Activated naive CD4-positive, alpha-beta T cell treated with anti-CD3 and anti-CD28 coated beads, Interleukin-2, amount 50 U/mL, for 72 hours (primary cell): ENCODE measurements at regions not wholly inside any gene's neighbourhood (a gene's known extent, or its start where the extent isn't known, plus 50 kb on each side); places are given as distances from the start of the nearest gene placed in this dataset.

ENCODE experiments used
- ATAC-seq, 2 donors: fragments of 150-1000 bp; cut with Tn5 transposase; 2 replicates each; pipeline ENCODE4 v1.10.0; 2021; ENCODE audit warnings: mild to moderate bottlenecking in 2 of 2, moderate library complexity in 2 of 2
- DNase-seq, 2 donors: peaks; one replicate each; pipeline ENCODE4 v3.0.0; 2021 to 2022; ENCODE audit warnings: low spot score in 2 of 2
- H3K27ac Mint-ChIP-seq, 2 donors: one replicate each; pipeline ENCODE4 v1.8.0; 2022; ENCODE audit warnings: mild to moderate bottlenecking in 2 of 2, mixed read lengths in 2 of 2
- H3K36me3 Mint-ChIP-seq, 2 donors: one replicate each; pipeline ENCODE4 v1.8.0; 2022; ENCODE audit warnings: mixed read lengths in 2 of 2
- H3K9me3 Mint-ChIP-seq, 2 donors: one replicate each; pipeline ENCODE4 v1.8.0; 2022; ENCODE audit warnings: mixed read lengths in 2 of 2

GRCh38 chr4:183763990-183764754 is 105.1 kb downstream of the TRAPPC11 start:
- Mint-ChIP-seq H3K27ac (no peak overlapping the region), H3K36me3 (no peaks in the 10 kb centered on the region), H3K9me3 (no peaks in the 10 kb centered on the region)
- ATAC-seq (no peak), DNase-seq (no peak)

DNA sequence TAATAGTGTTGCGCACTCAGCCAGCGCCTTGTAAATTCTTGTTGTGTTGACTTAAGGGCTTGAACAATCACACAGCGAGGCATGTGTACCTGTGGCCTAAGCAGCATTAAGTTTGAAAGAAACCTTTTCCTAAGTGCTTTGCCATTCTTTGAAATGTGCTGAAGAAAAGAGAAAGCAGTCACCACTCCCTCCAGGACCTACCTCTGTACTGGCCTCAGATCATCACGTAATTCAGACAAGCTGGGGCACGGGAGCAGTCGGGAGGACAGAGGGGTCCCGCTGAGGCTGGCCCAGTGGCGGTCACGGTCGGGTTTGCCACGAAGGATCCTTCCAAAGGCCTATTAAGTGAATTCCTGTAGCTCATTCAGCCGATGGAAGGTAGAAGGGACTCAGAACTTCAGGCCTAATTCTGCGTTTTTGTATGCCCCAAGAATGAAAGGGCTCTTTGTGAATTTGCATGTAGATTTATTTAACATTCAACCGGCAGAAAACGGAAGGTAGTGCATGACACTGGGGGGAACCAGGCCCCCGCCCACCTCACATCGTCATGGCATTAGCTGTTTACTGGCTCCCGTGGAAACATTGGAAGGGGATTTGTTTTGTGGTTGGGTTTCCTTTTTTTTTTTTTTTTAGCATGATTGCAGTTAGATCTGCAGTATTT is 106.3 kb downstream of the TRAPPC11 start:
- no peak for DNase-seq
- H3K36me3 Mint-ChIP-seq = no peaks in the 10 kb centered on the region
- H3K9me3 Mint-ChIP-seq = no peaks in the 10 kb centered on the region
- H3K27ac Mint-ChIP-seq = no peak overlapping the region
- ATAC-seq = no peak

- no peak for DNase-seq
- Mint-ChIP-seq H3K27ac (no peak overlapping the region), H3K9me3 (no peaks in the 10 kb centered on the region), H3K36me3 (no peaks in the 10 kb centered on the region)
- ATAC-seq = no peak
These were observed 107.0 kb downstream of the TRAPPC11 start for GRCh38 chr4:183766140-183766539.

DNA sequence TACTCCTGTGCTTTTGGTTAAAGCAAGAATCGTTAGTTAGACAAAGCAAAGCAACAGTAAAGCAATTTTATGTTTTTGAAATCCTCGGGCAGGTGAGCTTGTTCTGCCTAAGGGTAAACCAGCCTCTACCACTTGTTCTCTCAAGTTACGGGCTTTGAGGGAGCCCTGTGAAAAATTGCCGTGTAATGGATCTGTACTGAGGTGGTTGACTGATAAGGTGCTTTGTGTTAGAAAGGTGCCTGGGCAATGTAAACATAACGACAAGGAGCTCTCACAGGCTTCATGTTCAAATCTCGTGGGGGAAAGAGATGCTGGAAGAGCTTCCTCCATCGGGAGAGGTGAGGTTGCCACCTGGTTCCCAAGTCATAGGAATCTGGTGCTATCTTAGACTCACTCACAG is 111.8 kb downstream of the TRAPPC11 start:
- DNase-seq (no peak), ATAC-seq (no peak)
- H3K27ac Mint-ChIP-seq = no peak overlapping the region
- no peaks in the 10 kb centered on the region for H3K36me3 Mint-ChIP-seq
- peaks cover 0 to 4% of the 10 kb centered on the region in 2 donors for H3K9me3 Mint-ChIP-seq

- no peak overlapping the region for H3K27ac Mint-ChIP-seq
- ATAC-seq (no peak), DNase-seq (no peak)
- H3K36me3 Mint-ChIP-seq = no peaks in the 10 kb centered on the region
- H3K9me3 Mint-ChIP-seq = peaks cover 0 to 4% of the 10 kb centered on the region in 2 donors
These were observed 113.3 kb downstream of the TRAPPC11 start for GRCh38 chr4:183772361-183772760.

DNA sequence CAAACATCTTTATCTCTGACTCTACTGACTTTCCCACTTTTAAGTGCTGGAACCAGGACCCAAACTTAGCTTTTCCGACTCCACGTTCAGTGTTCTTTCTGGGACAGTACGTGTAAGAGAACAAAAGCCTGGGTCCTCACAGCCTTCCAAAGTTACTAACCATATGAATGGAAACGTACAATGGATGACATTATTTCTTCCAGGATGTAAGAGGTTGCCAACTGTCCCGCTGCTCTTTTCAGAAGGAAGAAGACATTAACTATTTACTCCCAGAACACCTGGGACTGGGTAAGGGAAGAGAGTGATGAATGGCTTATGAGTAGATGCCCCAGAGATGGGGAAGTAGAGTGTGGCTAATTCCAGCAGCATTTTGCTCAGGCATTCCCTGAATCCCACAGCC is 114.7 kb downstream of the TRAPPC11 start:
- H3K9me3 Mint-ChIP-seq = peaks cover 0 to 4% of the 10 kb centered on the region in 2 donors
- DNase-seq (no peak), ATAC-seq (no peak)
- H3K27ac Mint-ChIP-seq = no peak overlapping the region
- no peaks in the 10 kb centered on the region for H3K36me3 Mint-ChIP-seq

- no peak for ATAC-seq
- H3K9me3 Mint-ChIP-seq = no peaks in the 10 kb centered on the region
- DNase-seq = no peak
- H3K27ac Mint-ChIP-seq = no peak overlapping the region
- no peaks in the 10 kb centered on the region for H3K36me3 Mint-ChIP-seq
These were observed 121.8 kb upstream of the STOX2 start for GRCh38 chr4:183783306-183783705.

GRCh38 chr4:183783991-183784553 is 121.0 kb upstream of the STOX2 start:
- H3K36me3 Mint-ChIP-seq = no peaks in the 10 kb centered on the region
- H3K9me3 Mint-ChIP-seq = no peaks in the 10 kb centered on the region
- DNase-seq = no peak
- no peak for ATAC-seq
- no peak overlapping the region for H3K27ac Mint-ChIP-seq

GRCh38 chr4:183788308-183788905 is 116.7 kb upstream of the STOX2 start:
- DNase-seq (no peak), ATAC-seq (no peak)
- Mint-ChIP-seq H3K9me3 (peaks cover 9 to 12% of the 10 kb centered on the region in 2 donors), H3K27ac (no peak overlapping the region), H3K36me3 (peaks cover 5 to 12% of the 10 kb centered on the region in 2 donors)

DNA sequence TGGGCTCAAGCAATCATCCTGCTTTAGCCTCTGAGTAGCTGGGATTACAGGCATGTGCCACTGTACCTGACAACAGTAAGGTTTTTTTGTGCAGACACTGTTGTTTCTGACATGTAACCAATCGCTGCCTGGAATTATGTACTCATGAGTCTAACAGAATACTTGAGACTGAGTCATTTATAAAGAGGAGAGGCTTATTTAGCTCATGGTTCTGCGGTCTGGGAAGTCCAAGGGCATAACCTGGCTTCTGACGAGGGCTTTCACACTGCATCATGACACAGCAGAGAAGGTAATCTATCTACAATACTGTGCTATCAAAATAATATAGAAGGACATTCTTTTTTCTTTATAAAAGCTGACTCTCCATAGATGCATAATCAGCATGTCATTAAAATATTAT is 115.5 kb upstream of the STOX2 start:
- ATAC-seq (no peak), DNase-seq (no peak)
- Mint-ChIP-seq H3K9me3 (peaks cover 12 to 15% of the 10 kb centered on the region in 2 donors), H3K36me3 (peaks cover 8 to 13% of the 10 kb centered on the region in 2 donors), H3K27ac (no peak overlapping the region)

DNA sequence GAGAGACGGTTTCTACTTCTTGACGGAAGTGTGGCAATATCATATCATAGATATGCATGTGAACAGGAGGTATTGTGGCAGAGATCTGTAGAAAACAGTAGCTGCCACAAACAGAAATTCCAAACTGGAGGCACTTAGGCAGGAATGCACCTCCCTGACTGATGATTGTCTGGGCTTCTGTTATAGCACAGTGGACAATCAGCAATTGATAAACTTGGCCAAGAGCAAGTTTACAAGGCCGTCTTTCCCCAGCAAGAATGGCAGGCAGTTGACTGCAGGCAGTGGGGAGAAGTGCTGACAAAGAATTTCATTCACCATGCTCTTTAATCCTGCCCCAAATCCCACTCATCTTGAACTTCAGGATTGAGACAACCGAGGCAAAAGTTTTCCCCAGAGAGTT is 114.4 kb upstream of the STOX2 start:
- ATAC-seq (no peak), DNase-seq (no peak)
- peaks cover 14 to 18% of the 10 kb centered on the region in 2 donors for H3K9me3 Mint-ChIP-seq
- no peak overlapping the region for H3K27ac Mint-ChIP-seq
- H3K36me3 Mint-ChIP-seq = peaks cover 10 to 13% of the 10 kb centered on the region in 2 donors

GRCh38 chr4:183797011-183797444 is 108.1 kb upstream of the STOX2 start:
- DNase-seq (no peak), ATAC-seq (peak in 1 of 2 donors; percentile 18)
- peaks cover 13 to 15% of the 10 kb centered on the region in 2 donors for H3K36me3 Mint-ChIP-seq
- no peak overlapping the region for H3K27ac Mint-ChIP-seq
- H3K9me3 Mint-ChIP-seq = peaks cover 14 to 18% of the 10 kb centered on the region in 2 donors

DNA sequence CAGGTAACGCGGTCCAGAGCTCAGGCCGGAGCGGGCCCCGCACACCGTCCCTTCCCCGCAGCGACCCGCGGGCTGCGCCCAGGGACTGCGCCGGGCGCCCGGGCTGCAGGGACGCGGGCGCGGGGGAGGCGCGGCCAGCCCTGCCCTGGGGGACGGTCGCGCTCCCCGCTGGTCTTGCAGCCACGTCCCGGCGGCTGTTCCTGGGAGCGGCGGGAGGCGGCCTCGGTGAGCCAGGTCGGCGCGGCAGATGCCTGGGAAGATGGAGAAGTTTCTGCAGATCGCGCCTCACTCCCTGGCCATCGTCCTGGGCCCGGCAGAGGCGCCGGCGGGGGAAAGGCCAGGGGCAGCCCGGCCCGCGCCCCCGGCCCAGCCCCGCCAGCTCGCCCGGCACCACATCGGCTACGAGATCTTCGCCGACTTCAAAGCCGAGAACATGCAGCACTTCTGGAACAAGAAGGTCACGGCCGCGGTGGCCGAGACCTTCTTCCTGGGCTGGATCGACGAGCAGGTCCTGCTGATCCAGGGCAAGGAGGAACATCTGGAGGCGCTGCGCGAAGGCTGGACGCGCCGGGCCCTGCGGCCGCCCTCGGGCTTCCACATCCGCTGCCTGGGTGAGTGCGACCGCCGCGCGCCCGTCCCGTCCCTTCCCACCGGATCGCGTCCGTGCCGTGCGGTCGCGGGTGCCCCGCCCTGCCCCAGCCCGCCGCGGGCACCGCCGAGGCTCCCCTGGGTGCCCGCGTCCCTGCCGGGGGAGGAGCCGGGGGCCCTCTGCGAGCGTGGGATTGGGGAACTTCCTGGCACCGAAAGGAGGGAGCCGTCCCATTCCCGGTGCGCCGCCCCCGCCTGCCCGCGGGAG is 107.4 kb upstream of the STOX2 start:
- Mint-ChIP-seq H3K36me3 (peaks cover 7 to 14% of the 10 kb centered on the region in 2 donors), H3K27ac (no peak overlapping the region), H3K9me3 (peaks cover 10 to 13% of the 10 kb centered on the region in 2 donors)
- peak in 1 of 2 donors; percentile 14 for DNase-seq
- peak; percentile 7 to 65 for ATAC-seq

- Mint-ChIP-seq H3K36me3 (peaks cover 0 to 10% of the 10 kb centered on the region in 2 donors), H3K9me3 (peaks cover 5 to 6% of the 10 kb centered on the region in 2 donors), H3K27ac (no peak overlapping the region)
- peak in 1 of 2 donors; percentile 52 for ATAC-seq
- no peak for DNase-seq
These were observed 106.5 kb upstream of the STOX2 start for GRCh38 chr4:183798301-183799253.

DNA sequence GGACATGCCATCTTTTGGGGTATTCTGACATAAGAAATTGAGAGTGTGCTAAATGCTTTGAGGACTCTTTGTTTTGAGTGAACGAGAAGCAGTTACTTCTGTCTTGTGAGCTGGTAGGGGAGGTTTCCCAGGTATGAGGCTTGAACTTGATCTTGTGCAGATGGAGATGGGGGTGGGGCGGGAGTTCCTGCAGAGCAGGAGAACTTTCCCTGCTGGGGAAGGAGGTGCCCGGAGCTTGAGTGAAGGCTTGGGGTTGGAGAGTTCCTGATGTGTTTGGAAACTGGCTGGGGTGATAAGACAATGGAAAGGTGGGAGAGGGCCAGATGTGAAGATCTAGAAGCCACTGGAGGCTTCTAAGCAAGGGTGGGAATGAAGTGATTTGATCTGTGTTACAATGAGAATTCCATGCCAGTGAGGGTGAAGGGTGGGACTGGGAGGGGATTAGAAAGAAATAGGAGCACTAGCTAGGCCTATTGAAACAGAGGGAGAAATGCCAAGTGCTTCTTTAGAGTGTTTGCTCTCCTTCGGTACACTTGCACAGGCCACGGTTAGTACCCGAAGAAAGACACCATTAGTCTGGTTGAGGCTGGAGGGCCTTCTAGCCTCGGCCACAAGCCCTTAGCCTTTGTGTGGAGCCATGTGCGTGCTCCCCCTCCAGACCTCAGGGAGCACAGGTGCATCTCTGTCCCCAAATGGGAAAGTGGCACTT is 103.5 kb upstream of the STOX2 start:
- no peak overlapping the region for H3K27ac Mint-ChIP-seq
- DNase-seq (no peak), ATAC-seq (no peak)
- H3K36me3 Mint-ChIP-seq = peaks cover 0 to 3% of the 10 kb centered on the region in 2 donors
- H3K9me3 Mint-ChIP-seq = no peaks in the 10 kb centered on the region
